ENCODE measurements at regions not wholly inside any gene's neighbourhood (a gene's known extent, or its start where the extent isn't known, plus 50 kb on each side); places are given as distances from the start of the nearest gene placed in this dataset.
A peak's percentile ranks its signal among the peaks of the same experiment; 100 is the strongest.
"Not testable (repeated sequence)": the region's sequence is repeated elsewhere in the genome, so short reads cannot be mapped to it uniquely, and the experiment has no call there.

- no peak for DNase-seq
These were observed 144.6 kb downstream of the LACC1 start for GRCh38 chr13:44024167-44024845.

- DNase-seq, result no peak
These were observed 145.1 kb downstream of the LACC1 start for GRCh38 chr13:44024846-44025195.

GRCh38 chr13:44026194-44026593 is 146.5 kb downstream of the LACC1 start:
- no peak for DNase-seq

DNA sequence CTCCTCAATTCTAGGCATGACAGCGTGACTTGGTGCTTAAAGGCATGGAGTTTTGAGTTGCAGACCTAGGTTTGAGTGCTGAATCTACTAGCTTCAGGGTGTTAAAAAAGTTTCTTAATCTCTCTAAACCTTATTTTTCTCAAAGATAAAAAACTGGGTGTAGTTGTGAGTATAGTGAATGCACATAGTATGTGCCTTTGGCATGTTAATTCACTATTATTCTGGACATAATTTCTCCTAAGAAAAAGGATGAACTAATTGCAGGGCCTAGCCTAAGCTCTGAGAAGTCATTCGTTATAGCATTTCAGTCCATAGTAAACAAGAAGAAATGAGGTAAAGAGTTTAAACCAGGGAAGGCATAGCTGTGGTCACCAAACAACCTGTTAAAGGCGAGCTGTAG is 149.0 kb downstream of the LACC1 start:
- no peak for DNase-seq

- DNase-seq, result no peak
These were observed 150.9 kb downstream of the LACC1 start for GRCh38 chr13:44030615-44031014.

- no peak for DNase-seq
These were observed 151.9 kb downstream of the LACC1 start for GRCh38 chr13:44031555-44031954.

- DNase-seq, result no peak
These were observed 153.1 kb downstream of the LACC1 start for GRCh38 chr13:44032802-44033201.

- no peak for DNase-seq
These were observed 155.7 kb downstream of the LACC1 start for GRCh38 chr13:44035400-44035799.

DNA sequence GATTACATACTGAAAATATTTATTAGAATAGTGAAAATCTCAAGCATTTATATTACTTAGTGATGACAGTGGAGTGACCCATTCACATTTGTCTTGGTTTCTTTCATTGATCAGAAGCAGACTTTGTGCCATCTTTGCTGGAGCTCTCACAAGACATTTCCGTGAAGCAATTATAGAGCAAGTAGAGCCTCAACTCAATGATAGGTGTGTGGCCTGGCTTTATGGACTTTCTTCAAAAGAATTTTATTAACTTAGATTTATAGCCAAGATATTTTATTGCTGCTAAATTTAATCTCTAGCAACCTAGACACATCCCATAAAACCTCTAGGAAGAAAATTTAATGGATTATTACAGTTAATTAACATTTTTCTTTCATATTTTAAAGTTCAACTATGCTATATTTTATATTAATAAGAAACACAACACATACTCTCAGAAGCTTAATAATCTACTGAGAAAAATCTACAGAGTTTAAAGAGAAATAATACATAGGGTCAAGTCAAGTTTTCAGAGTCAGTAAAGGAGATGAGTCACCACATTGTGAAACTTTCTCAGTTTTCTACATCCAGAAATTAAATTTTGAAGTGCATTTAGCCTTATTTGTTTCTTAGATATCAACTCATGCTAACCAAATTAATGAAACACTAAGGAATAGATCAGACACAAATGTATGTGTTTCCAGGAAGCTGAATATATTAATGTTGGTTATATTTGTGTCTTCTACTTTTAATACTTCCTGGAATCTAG is 160.5 kb downstream of the LACC1 start:
- DNase-seq, result no peak

GRCh38 chr13:44040818-44041100 is 161.1 kb downstream of the LACC1 start:
- no peak for DNase-seq

DNA sequence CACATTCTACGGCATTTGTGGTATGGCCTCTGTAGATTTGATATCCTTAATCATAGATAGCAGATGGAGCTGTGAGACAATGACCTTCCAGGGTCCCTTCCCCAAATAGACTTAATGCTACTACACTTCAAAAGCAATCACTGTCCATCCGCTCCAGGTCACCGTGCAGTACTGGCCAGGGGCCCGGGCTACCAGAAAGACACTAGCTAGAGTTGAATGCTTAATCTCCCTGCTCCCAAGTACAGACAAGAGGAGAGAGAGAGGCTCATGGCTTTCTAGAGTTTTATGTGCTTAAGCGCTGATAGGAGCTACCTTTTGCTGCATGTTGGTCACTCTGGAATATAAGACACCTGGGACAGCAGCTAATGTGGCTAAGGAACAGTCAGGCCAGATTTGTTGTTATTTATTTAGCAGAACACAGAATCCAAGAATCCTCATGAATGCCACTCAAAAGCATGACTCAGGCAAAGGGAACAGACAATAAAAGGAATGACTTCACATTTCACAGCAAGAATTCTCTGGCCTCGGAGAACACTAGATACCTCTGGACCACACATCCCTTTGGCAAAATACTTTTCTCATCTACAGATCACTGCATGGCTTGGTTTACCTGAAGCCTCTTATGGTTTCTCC is 165.0 kb downstream of the LACC1 start:
- no peak for DNase-seq

- peak; percentile 69 for DNase-seq
These were observed 165.5 kb downstream of the LACC1 start for GRCh38 chr13:44045180-44045562.

- DNase-seq, result no peak
These were observed 166.7 kb downstream of the LACC1 start for GRCh38 chr13:44046428-44046827.

DNA sequence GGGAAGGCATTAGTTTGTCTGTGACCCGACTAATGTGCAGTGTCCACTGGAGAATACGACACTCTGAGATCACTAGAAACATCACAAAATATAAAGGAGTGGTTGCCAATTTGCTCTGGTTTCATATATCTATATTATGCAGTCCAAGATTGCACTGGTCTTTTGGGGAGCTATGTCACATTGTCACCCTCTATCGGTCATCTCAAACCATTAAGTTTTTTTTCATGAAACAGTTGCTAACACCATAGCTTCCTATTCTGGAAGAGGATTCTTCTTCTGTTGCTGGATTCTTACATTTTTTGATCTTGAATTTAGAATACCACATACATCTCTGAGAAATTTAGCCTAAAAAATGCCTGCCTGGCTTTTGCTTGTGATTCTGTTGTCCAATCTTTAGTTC is 168.6 kb downstream of the LACC1 start:
- no peak for DNase-seq

- DNase-seq, result no peak
These were observed 169.6 kb downstream of the LACC1 start for GRCh38 chr13:44049081-44049945.

GRCh38 chr13:44050450-44051063 is 170.9 kb downstream of the LACC1 start:
- peak; percentile 75 for DNase-seq

DNA sequence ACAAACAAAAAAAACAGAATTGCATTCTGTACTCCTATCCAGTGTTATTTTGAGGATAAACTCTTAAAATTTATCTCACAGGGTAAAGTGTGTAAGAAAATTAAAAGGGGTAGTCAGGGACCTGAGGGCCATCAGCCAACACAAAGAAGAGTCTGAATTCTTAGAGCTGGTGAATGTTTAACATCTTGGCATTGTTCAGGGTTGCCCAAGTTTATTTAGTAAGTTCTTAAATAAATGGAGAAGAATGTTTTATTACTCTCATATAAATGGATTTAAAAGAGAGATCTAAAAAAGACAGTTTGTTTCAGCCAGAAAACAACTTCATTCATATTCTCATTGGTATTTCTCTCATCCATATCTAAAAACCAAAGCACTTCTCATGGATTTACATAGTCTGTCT is 171.7 kb downstream of the LACC1 start:
- DNase-seq, result no peak

GRCh38 chr13:44051918-44052675 is 172.4 kb downstream of the LACC1 start:
- DNase-seq, result peak; percentile 72

DNA sequence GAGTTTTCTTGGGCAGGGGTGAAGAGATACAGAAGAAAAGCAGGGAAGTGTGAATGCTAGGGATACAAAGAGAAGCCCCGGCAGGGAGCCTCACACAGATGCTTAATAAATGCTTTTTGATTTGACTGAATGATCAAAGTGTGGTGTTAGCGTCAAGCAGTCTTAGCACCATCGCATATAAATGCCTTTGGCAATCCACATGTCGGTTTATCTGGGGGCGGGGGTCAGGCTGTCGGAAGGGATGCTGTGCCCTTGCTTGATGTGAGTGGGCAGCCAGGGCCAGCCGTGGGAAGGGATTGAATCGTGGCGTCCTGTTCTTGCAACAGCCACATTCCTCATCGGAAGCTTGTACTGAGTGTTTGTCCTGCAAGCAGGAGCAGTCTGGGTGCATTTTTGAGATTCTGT is 173.1 kb downstream of the LACC1 start:
- peak; percentile 86 for DNase-seq

- DNase-seq, result no peak
These were observed 173.5 kb downstream of the LACC1 start for GRCh38 chr13:44053208-44053607.

DNA sequence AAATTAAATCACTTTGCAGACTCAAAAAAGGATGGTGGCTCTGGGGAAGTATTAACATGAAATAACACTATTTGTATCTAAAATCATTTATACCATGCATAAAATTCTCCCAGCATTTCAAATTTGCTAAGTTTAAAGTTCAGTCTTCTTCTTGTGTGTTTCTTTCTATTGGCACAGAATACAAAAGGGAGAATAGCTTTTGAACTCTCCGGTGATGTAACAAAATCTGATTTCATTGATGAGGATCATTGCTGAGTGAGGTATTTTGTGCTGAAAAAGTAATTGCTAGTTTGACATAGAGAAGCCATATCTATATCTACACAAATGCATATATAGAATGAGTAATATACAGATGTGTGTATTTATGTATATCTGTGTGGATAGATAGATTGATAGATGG is 174.8 kb downstream of the LACC1 start:
- no peak for DNase-seq

GRCh38 chr13:44055681-44056080 is 176.0 kb downstream of the LACC1 start:
- DNase-seq, result not testable (repeated sequence)
